ENCODE measurements at regions not wholly inside any gene's neighbourhood (a gene's known extent, or its start where the extent isn't known, plus 50 kb on each side); places are given as distances from the start of the nearest gene placed in this dataset.
"Not testable (repeated sequence)": the region's sequence is repeated elsewhere in the genome, so short reads cannot be mapped to it uniquely, and the experiment has no call there.

GRCh38 chr6:131490441-131490840 lies 82.6 kb upstream of the ARG1 start:
- no peaks in the 10 kb centered on the region for H3K36me3 ChIP-seq (ENCODE audit: control insufficient read depth, insufficient read depth, low read length)
- no peak for FAIRE-seq
- TF ChIP-seq CTCF (IDR thresholded peaks at IDR 0.05; ENCODE audit: insufficient read depth, low read length, severe bottlenecking), result no peak
- H3K27me3 ChIP-seq (ENCODE audit: control insufficient read depth, insufficient read depth, low read length), result no peaks in the 10 kb centered on the region
- no peak overlapping the region for H3K4me3 ChIP-seq (ENCODE audit: low read depth, low read length)
- no peak for DNase-seq (ENCODE audit: low read depth)

GRCh38 chr6:131492932-131493573 lies 80.0 kb upstream of the ARG1 start:
- H3K36me3 ChIP-seq (ENCODE audit: control insufficient read depth, insufficient read depth, low read length), result no peaks in the 10 kb centered on the region
- no peak for DNase-seq (ENCODE audit: low read depth)
- no peak for TF ChIP-seq CTCF (IDR thresholded peaks at IDR 0.05; ENCODE audit: insufficient read depth, low read length, severe bottlenecking)
- no peak for FAIRE-seq
- no peak overlapping the region for H3K4me3 ChIP-seq (ENCODE audit: low read depth, low read length)
- no peaks in the 10 kb centered on the region for H3K27me3 ChIP-seq (ENCODE audit: control insufficient read depth, insufficient read depth, low read length)

GRCh38 chr6:131504387-131504786 lies 68.6 kb upstream of the ARG1 start:
- FAIRE-seq; DNase-seq (ENCODE audit: low read depth); H3K36me3 ChIP-seq (ENCODE audit: control insufficient read depth, insufficient read depth, low read length): not testable (repeated sequence)

GRCh38 chr6:131510094-131510493 lies 62.9 kb upstream of the ARG1 start:
- TF ChIP-seq CTCF (IDR thresholded peaks at IDR 0.05; ENCODE audit: insufficient read depth, low read length, severe bottlenecking), result no peak
- no peak for DNase-seq (ENCODE audit: low read depth)
- no peak for FAIRE-seq
- H3K36me3 ChIP-seq (ENCODE audit: control insufficient read depth, insufficient read depth, low read length), result no peaks in the 10 kb centered on the region
- H3K27me3 ChIP-seq (ENCODE audit: control insufficient read depth, insufficient read depth, low read length), result no peaks in the 10 kb centered on the region
- no peak overlapping the region for H3K4me3 ChIP-seq (ENCODE audit: low read depth, low read length)

More at GRCh38 chr6:131504387-131504786, 68.6 kb upstream of the ARG1 start:
- H3K27me3 ChIP-seq (ENCODE audit: control insufficient read depth, insufficient read depth, low read length); H3K4me3 ChIP-seq (ENCODE audit: low read depth, low read length): not testable (repeated sequence)

GRCh38 chr6:131510591-131510990 lies 62.4 kb upstream of the ARG1 start:
- H3K4me3 ChIP-seq (ENCODE audit: low read depth, low read length), result no peak overlapping the region
- no peaks in the 10 kb centered on the region for H3K27me3 ChIP-seq (ENCODE audit: control insufficient read depth, insufficient read depth, low read length)
- no peak for TF ChIP-seq CTCF (IDR thresholded peaks at IDR 0.05; ENCODE audit: insufficient read depth, low read length, severe bottlenecking)
- H3K36me3 ChIP-seq (ENCODE audit: control insufficient read depth, insufficient read depth, low read length), result no peaks in the 10 kb centered on the region
- DNase-seq (ENCODE audit: low read depth) (no peak), FAIRE-seq (no peak)

GRCh38 chr6:131519670-131520436 lies 53.2 kb upstream of the ARG1 start:
- FAIRE-seq (no peak), DNase-seq (ENCODE audit: low read depth) (peak; percentile 57)
- peak; percentile 70 for TF ChIP-seq CTCF (IDR thresholded peaks at IDR 0.05; ENCODE audit: insufficient read depth, low read length, severe bottlenecking)
- Histone ChIP-seq H3K36me3 (ENCODE audit: control insufficient read depth, insufficient read depth, low read length) (no peaks in the 10 kb centered on the region), H3K4me3 (ENCODE audit: low read depth, low read length) (no peak overlapping the region), H3K27me3 (ENCODE audit: control insufficient read depth, insufficient read depth, low read length) (no peaks in the 10 kb centered on the region)
